Vagina (tissue), 2 donors: ENCODE measurements at regions not wholly inside any gene's neighbourhood (a gene's known extent, or its start where the extent isn't known, plus 50 kb on each side); places are given as distances from the start of the nearest gene placed in this dataset.

Experiments
- DNase-seq, 2 donors: peaks; one replicate each; pipeline ENCODE4 v3.0.0-alpha.2; 2017; ENCODE audit errors: extremely low spot score in 2 of 2
- H3K27ac ChIP-seq: fragments of 200-600 bp; sonication (generic); one replicate; pipeline ENCODE4 v1.5.1; 2019
- H3K27me3 ChIP-seq: fragments of 200-600 bp; sonication (generic); one replicate; pipeline ENCODE4 v1.5.1; 2019
- H3K36me3 ChIP-seq, 2 donors: fragments of 200-600 bp; sonication (generic); one replicate each; pipeline ENCODE4 v1.5.1; 2017 to 2019
- H3K4me1 ChIP-seq: fragments of 200-600 bp; sonication (generic); one replicate; pipeline ENCODE4 v1.5.1; 2019
- H3K4me3 ChIP-seq, 2 donors: fragments of 200-600 bp; sonication (generic); 1 replicate in 1 of 2; 2 replicates in 1 of 2; pipeline ENCODE4 v1.5.1; 2016 to 2019
- H3K9me3 ChIP-seq: fragments of 200-600 bp; sonication (generic); one replicate; pipeline ENCODE4 v1.5.1; 2019
- CTCF ChIP-seq, 3 experiments: fragments of 450-650 bp in 2 of 3; fragments of 200-600 bp in 1 of 3; sonication (generic) in 1 of 3; IDR thresholded peaks; one replicate each; pipeline ENCODE4 v1.5.1; 2017 to 2019; ENCODE audit warnings: antibody characterized with exemption in 3 of 3, mild to moderate bottlenecking in 2 of 3, moderate library complexity in 2 of 3
- POLR2A ChIP-seq, 2 donors: fragments of 450-650 bp; IDR thresholded peaks; one replicate each; pipeline ENCODE4 v1.6.1; 2017; ENCODE audit warnings: antibody characterized with exemption in 2 of 2, mild to moderate bottlenecking in 2 of 2, moderate library complexity in 2 of 2
- POLR2AphosphoS5 ChIP-seq, 2 donors: sonication (generic); formaldehyde crosslinking; IDR thresholded peaks; one replicate each; pipeline ENCODE4 v1.9.0; 2017; ENCODE audit warnings: antibody characterized with exemption in 2 of 2, mild to moderate bottlenecking in 2 of 2, low read depth in 1 of 2; ENCODE audit not compliant: insufficient read depth in 1 of 2
- intact Hi-C: fragments of 100-400 bp; cut with DNase I; formaldehyde crosslinking; loops from one replicate; pipeline ENCODE4 v1.15.1; 2023

DNA sequence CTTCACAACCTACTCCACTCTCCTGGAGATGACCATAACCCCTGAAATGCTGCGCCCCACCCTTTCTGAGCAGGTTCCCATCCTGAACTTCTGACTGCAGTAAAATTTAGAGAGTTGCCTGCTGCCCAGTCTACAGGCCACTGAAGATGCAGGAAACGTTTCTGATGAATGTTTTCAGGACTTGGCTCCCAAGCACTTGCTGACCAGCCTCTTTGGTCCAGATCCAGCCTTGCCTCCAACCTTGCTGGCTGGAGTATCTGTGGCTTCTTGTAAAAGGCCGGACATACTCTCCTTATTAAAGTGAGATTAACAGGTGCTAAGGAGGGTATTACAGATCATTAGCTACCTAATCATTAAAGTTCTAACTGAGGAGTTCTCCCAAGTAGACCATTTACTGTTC lies 70.3 kb upstream of the STXBP6 start:
- Histone ChIP-seq H3K36me3 (no peaks in the 10 kb centered on the region), H3K27me3 (no peaks in the 10 kb centered on the region), H3K4me3 (no peak overlapping the region), H3K27ac (no peak overlapping the region), H3K9me3 (no peaks in the 10 kb centered on the region), H3K4me1 (no peaks in the 10 kb centered on the region)
- DNase-seq, result no peak
- TF ChIP-seq POLR2A (IDR thresholded peaks at IDR 0.05) (no peak), CTCF (IDR thresholded peaks at IDR 0.05) (no peak), POLR2AphosphoS5 (IDR thresholded peaks at IDR 0.05; ENCODE audit: insufficient read depth in 1 of 2, low read depth in 1 of 2) (no peak)
- intact Hi-C loops, result no loop called here

- Histone ChIP-seq H3K4me1 (no peaks in the 10 kb centered on the region), H3K27ac (no peak overlapping the region), H3K36me3 (no peaks in the 10 kb centered on the region), H3K27me3 (no peaks in the 10 kb centered on the region), H3K4me3 (no peak overlapping the region), H3K9me3 (no peaks in the 10 kb centered on the region)
- TF ChIP-seq CTCF (IDR thresholded peaks at IDR 0.05), result no peak
- TF ChIP-seq POLR2A (IDR thresholded peaks at IDR 0.05), result no peak
- no peak for TF ChIP-seq POLR2AphosphoS5 (IDR thresholded peaks at IDR 0.05; ENCODE audit: insufficient read depth in 1 of 2, low read depth in 1 of 2)
- no peak for DNase-seq
- intact Hi-C loops, result no loop called here
These were observed 68.7 kb upstream of the STXBP6 start for GRCh38 chr14:25118671-25119070.

GRCh38 chr14:25117342-25117741 lies 67.4 kb upstream of the STXBP6 start:
- no peak for TF ChIP-seq POLR2A (IDR thresholded peaks at IDR 0.05)
- no peak for TF ChIP-seq POLR2AphosphoS5 (IDR thresholded peaks at IDR 0.05; ENCODE audit: insufficient read depth in 1 of 2, low read depth in 1 of 2)
- TF ChIP-seq CTCF (IDR thresholded peaks at IDR 0.05), result no peak
- intact Hi-C loops, result no loop called here
- H3K4me3 ChIP-seq, result no peak overlapping the region
- H3K4me1 ChIP-seq, result no peaks in the 10 kb centered on the region
- H3K27me3 ChIP-seq, result no peaks in the 10 kb centered on the region
- DNase-seq, result no peak
- H3K36me3 ChIP-seq, result no peaks in the 10 kb centered on the region
- H3K9me3 ChIP-seq, result no peaks in the 10 kb centered on the region
- H3K27ac ChIP-seq, result no peak overlapping the region

DNA sequence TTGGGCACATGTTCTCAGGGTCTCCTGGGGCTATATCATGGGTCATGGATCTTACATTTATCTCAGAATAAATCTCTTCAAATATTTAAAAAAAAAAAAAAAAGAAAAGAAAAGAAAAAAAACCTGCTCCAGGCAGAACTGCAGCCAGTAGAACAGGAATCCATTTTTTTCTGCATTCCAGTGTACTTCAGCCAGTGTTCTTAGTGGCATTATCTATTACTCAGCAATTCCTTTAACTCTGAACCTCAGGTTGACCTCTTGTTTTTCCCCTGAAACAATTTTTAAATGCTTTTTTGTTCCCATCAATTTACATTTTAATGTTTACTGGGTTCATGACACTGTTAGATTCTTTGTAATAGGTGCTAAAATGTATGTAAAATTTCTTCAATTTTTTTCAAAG lies 66.7 kb upstream of the STXBP6 start:
- Histone ChIP-seq H3K27ac (no peak overlapping the region), H3K9me3 (no peaks in the 10 kb centered on the region), H3K4me3 (no peak overlapping the region), H3K27me3 (no peaks in the 10 kb centered on the region), H3K36me3 (no peaks in the 10 kb centered on the region), H3K4me1 (no peaks in the 10 kb centered on the region)
- no peak for TF ChIP-seq CTCF (IDR thresholded peaks at IDR 0.05)
- no peak for TF ChIP-seq POLR2A (IDR thresholded peaks at IDR 0.05)
- TF ChIP-seq POLR2AphosphoS5 (IDR thresholded peaks at IDR 0.05; ENCODE audit: insufficient read depth in 1 of 2, low read depth in 1 of 2), result no peak
- intact Hi-C loops, result no loop called here
- no peak for DNase-seq

DNA sequence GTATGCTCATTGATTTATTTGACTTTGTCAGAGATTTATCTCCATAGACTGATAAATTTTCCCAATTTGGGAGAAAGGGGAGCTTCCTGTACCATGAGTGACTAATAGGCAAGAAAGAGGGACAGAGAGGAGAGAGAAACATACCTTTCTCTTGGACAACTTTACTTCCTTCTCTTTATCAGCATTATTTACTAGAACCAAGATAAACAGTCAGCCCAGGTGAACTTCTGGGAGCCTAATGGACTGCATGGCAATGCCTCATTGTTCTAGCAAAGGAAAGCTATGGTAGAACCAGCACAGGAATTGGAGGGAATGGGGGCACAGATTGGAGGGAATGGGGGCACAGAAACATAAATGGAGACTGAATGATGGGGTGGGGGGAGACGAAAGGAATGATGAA lies 63.4 kb upstream of the STXBP6 start:
- intact Hi-C loops, result no loop called here
- TF ChIP-seq POLR2A (IDR thresholded peaks at IDR 0.05) (no peak), POLR2AphosphoS5 (IDR thresholded peaks at IDR 0.05; ENCODE audit: insufficient read depth in 1 of 2, low read depth in 1 of 2) (no peak), CTCF (IDR thresholded peaks at IDR 0.05) (no peak)
- H3K27ac ChIP-seq, result no peak overlapping the region
- no peaks in the 10 kb centered on the region for H3K27me3 ChIP-seq
- no peak overlapping the region for H3K4me3 ChIP-seq
- no peak for DNase-seq
- H3K36me3 ChIP-seq, result no peaks in the 10 kb centered on the region
- no peaks in the 10 kb centered on the region for H3K9me3 ChIP-seq
- H3K4me1 ChIP-seq, result no peaks in the 10 kb centered on the region
